ENCODE measurements at regions not wholly inside any gene's neighbourhood (a gene's known extent, or its start where the extent isn't known, plus 50 kb on each side); places are given as distances from the start of the nearest gene placed in this dataset.

DNA sequence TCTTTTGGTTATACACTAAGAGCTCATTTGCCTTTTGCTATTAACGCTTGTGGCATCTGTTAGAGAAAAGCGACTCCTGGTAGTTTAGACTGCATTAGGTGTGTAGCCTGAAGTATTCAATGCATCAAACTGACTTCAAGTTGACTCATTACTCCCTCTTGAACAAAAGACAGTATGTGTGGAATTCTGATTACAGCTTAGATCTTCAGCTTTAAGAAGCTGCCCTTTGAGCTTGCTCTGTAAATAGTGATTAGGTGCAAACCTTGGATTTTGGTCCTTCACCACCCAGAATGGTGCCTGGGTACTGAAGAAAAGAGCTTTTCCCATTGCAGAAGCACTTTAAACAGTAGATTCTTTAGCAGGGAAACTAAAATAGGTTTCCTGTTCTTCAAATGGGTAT is 62.1 kb downstream of the FAT3 start:
- Histone ChIP-seq H3K4me3 (ENCODE audit: low read depth, low read length) (no peak overlapping the region), H3K36me3 (ENCODE audit: control insufficient read depth, insufficient read depth, low read length) (no peaks in the 10 kb centered on the region), H3K27me3 (ENCODE audit: control insufficient read depth, insufficient read depth, low read length) (no peaks in the 10 kb centered on the region)
- DNase-seq (ENCODE audit: low read depth): no peak
- TF ChIP-seq, protein P1, sequence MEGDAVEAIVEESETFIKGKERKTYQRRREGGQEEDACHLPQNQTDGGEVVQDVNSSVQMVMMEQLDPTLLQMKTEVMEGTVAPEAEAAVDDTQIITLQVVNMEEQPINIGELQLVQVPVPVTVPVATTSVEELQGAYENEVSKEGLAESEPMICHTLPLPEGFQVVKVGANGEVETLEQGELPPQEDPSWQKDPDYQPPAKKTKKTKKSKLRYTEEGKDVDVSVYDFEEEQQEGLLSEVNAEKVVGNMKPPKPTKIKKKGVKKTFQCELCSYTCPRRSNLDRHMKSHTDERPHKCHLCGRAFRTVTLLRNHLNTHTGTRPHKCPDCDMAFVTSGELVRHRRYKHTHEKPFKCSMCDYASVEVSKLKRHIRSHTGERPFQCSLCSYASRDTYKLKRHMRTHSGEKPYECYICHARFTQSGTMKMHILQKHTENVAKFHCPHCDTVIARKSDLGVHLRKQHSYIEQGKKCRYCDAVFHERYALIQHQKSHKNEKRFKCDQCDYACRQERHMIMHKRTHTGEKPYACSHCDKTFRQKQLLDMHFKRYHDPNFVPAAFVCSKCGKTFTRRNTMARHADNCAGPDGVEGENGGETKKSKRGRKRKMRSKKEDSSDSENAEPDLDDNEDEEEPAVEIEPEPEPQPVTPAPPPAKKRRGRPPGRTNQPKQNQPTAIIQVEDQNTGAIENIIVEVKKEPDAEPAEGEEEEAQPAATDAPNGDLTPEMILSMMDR (IDR thresholded peaks at IDR 0.05; ENCODE audit: insufficient read depth, low read length, poor library complexity, severe bottlenecking): no peak

DNA sequence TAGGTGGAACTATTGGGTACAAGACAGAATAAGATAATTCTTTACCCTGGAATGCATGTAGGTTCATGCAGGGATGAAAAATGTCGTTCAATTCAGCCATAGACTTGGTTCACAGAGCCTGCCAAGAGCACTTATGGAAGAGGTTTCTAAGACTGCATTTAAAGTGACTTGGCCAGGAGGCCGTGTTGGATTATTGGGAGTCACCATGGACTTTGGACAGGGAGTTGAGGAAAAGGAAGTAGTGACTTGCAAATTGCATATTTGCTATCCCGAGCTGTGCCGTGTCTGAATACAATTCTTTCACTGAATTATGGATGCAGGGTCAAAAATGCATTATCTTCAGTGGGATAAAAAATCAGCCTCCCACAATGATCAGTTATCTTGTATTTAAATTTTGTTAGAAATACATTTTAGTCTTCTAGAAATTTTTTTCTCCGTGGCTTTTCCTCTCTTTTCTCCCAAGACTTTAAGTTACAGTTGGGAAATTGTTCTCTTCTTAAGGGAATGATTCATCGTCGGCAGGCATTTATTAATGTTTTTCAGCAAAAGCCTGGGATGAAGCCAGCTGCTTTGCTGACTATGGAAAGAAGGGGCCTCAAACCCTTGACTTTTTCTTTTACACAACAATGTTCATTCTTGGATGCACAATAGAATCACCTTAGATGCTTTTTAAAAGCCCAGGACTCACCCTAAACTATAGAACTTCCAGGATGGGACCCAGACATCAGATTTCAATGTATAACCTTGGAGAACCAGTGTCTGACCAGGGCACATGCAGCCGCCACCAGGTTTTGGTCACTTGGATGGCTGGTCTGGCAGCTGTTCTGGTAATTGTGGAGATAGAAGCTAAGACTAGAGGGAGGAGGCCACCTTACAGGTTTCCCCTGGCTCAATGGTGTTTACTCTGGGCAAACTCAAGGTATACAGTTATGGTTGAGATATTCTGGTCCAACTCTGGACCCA is 70.8 kb downstream of the FAT3 start:
- H3K36me3 ChIP-seq (ENCODE audit: control insufficient read depth, insufficient read depth, low read length): no peaks in the 10 kb centered on the region
- DNase-seq (ENCODE audit: low read depth): no peak
- no peaks in the 10 kb centered on the region for H3K27me3 ChIP-seq (ENCODE audit: control insufficient read depth, insufficient read depth, low read length)
- TF ChIP-seq, protein P1 (IDR thresholded peaks at IDR 0.05; ENCODE audit: insufficient read depth, low read length, poor library complexity, severe bottlenecking): no peak
- no peak overlapping the region for H3K4me3 ChIP-seq (ENCODE audit: low read depth, low read length)

DNA sequence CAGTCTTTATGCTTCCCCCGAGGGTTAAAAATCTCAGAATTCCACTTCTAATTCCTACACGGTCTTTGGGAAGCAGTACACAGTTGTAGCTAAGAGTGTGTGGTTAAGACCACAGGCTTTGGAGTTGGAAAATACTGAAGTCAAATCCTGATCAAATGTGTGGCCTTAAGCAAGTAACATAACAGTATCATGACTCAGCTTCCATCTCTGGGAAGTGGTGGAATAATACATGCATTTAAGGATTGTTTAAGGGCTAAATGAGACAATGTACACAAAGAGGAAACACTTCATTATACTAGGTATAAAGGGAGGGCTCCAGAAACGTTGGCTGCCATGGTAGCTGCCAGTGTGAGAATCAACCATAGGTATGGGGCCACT is 71.5 kb downstream of the FAT3 start:
- no peak overlapping the region for H3K4me3 ChIP-seq (ENCODE audit: low read depth, low read length)
- TF ChIP-seq, protein P1 (IDR thresholded peaks at IDR 0.05; ENCODE audit: insufficient read depth, low read length, poor library complexity, severe bottlenecking): no peak
- no peaks in the 10 kb centered on the region for H3K36me3 ChIP-seq (ENCODE audit: control insufficient read depth, insufficient read depth, low read length)
- no peaks in the 10 kb centered on the region for H3K27me3 ChIP-seq (ENCODE audit: control insufficient read depth, insufficient read depth, low read length)
- no peak for DNase-seq (ENCODE audit: low read depth)

DNA sequence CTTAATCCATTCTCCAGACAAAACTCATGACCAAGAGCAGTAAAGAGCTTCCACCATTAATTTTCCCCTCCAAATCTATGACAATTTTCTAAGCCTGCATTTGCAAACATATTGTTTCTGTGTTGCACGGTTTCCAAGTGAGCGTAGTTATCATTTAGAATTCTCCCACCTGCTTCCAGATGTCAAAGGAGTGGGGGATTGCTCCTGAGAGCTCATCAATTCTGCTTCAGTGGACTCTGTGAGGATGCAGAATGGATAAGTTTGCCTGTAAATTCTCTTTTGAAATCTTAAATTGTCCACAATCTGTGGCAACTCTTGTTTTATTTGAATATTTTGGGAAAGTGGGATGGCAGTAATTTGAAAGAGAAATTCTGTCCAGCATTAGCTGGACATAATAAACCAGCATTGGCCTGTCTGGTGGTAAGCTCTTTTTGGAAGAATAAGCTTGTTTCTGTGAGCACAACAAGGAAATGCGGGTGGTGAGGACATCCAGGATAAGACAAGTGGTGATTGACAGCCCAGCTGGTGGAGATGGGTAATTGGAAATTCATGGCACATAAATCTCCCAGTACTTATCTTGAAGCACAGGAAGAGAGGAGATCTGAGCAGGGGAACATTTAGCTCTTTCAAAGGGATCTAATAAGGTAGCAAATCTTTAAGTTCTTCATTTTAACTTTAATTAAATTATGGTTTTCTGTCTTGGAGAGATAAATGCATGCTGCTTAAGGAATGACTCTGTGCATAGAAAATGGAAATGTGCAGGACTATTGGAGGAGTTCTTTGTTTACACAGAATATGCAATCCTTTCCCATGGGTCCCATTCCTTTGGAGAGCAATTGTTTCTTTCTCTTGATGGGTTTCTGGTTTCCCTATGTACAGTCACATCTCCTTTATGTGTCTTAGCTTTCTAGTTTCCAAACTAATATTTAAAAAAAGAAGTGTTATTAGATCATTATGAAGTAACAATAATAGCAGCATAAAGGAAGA is 73.2 kb downstream of the FAT3 start:
- TF ChIP-seq, protein P1 (IDR thresholded peaks at IDR 0.05; ENCODE audit: insufficient read depth, low read length, poor library complexity, severe bottlenecking): no peak
- DNase-seq (ENCODE audit: low read depth): no peak
- H3K36me3 ChIP-seq (ENCODE audit: control insufficient read depth, insufficient read depth, low read length): no peaks in the 10 kb centered on the region
- no peaks in the 10 kb centered on the region for H3K27me3 ChIP-seq (ENCODE audit: control insufficient read depth, insufficient read depth, low read length)
- no peak overlapping the region for H3K4me3 ChIP-seq (ENCODE audit: low read depth, low read length)

DNA sequence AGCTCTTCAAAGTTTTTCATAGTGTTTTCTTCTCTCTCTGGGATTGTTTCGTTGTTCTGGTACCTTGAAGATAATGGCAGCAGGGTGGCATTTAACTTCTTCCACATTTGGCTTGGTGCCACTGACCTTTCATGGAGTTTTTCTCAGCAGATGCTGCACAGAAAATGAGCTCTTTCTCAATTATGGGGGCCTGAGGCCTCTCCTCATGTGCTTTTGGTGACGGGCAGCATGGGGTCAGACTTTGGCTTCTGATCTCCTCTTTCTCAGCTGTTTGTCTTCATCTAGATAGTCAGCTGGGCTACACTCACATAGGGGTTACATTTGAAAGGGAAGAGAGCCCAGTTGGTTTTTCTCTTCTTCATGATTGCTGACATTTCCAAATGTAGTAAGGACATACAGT is 76.3 kb downstream of the FAT3 start:
- Histone ChIP-seq H3K27me3 (ENCODE audit: control insufficient read depth, insufficient read depth, low read length) (no peaks in the 10 kb centered on the region), H3K36me3 (ENCODE audit: control insufficient read depth, insufficient read depth, low read length) (no peaks in the 10 kb centered on the region), H3K4me3 (ENCODE audit: low read depth, low read length) (no peak overlapping the region)
- TF ChIP-seq, protein P1 (IDR thresholded peaks at IDR 0.05; ENCODE audit: insufficient read depth, low read length, poor library complexity, severe bottlenecking): no peak
- no peak for DNase-seq (ENCODE audit: low read depth)
